Head of caudate nucleus (tissue), 42 donors: ENCODE measurements at regions not wholly inside any gene's neighbourhood (a gene's known extent, or its start where the extent isn't known, plus 50 kb on each side); places are given as distances from the start of the nearest gene placed in this dataset.

Source experiments
- DNase-seq, 42 donors: peaks; one replicate each; pipeline versions ENCODE4 v3.0.0 to v3.0.0-alpha.2; 2020 to 2021; ENCODE audit warnings: mixed read lengths in 7 of 42
- intact Hi-C: fragments of 100-400 bp; cut with DNase I; formaldehyde crosslinking; loops from one replicate; pipeline ENCODE4 v1.15.0; 2022

- intact Hi-C loops, result no loop called here
- no peak for DNase-seq
Observed at GRCh38 chr12:118651487-118651886, 275.1 kb downstream of the SUDS3 start.

DNA sequence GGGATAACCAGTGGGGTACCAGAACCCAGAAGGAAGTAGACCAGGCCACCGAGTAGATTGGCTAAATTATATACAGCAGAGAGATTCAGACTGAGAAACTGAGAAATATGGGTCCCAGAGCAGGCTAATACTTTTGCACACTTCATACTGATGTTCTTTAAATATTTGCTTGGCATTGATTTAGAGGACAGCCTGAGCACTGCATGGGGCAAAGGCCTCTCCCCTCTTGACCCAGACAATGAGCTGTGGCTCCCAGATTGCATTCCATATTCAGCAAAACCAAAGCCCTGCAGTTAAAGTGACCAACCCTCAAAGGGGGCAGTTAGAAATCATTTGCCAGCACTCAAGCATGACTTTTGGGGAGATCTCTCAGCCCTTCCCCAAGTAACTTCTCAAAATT lies 279.2 kb downstream of the SUDS3 start:
- DNase-seq, result no peak
- intact Hi-C loops, result no loop called here

DNA sequence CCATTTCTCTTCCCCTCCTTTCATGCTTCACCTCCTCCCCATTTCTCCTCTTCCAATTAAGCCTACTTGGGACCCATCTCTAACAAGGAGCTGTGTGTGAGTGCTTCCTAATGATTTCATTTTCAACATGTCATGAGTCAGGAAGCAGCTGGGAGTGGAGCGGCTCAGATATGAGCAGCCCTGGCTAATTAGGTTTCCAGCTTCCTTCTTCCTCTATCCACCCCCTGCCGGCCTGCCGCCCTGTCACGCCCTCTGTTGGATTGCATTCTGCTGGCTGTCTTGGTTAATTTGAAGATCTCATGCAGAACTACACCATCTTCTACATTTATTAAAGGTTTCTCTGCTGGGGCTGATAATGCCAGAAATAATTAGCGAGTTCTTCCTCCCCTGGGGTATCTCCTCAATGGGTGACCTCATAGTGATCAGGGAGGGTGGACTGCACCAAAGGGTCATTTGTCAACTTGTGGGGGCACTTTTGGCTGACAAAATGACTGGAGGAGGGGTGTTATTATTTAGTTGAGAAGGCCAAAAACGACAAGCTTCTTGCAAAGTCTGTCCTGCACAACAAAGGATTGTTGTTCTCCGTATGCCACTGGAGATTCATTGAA lies 300.9 kb upstream of the SRRM4 start:
- intact Hi-C loops, result no loop called here
- DNase-seq, result peak in 5 of 42 donors; percentile 7 to 18 (median 11)

GRCh38 chr12:118682656-118683055 lies 298.7 kb upstream of the SRRM4 start:
- peak in 3 of 42 donors; percentile 1 to 7 (median 3) for DNase-seq
- intact Hi-C loops, result no loop called here

DNA sequence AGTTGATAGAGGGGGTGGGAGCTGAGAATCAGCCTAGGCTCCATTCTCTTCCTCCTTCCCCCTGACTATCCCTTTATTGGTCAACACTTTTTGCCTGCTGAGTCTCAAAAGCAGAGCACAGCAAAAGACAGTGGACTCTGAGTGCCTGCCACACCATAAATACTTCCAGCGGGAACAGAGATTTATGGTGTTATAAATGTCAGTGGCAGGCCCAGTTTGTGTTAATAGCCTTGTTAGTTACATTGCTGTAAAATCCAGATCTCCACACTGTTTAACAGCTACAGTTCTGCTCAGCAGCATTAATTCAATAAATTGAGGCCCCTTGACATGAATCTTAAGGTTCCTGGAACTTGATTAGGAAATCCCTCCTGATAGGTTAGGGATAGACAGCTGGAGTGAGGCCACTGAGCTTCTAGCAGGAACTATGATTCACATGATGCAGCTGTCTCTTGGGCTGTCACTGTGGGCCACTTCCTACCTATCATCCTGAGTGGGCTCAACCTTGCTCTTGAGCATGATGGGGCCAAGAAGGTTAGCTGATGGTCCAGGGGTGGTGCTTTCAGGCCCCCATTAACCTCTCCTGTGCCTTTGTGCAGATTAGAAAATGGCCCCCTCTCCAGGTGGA lies 295.2 kb upstream of the SRRM4 start:
- DNase-seq, result no peak
- intact Hi-C loops, result no loop called here

- peak in 2 of 42 donors; percentile 7 to 10 for DNase-seq
- intact Hi-C loops, result no loop called here
Observed at GRCh38 chr12:118689793-118690192, 291.5 kb upstream of the SRRM4 start.

- DNase-seq, result no peak
- intact Hi-C loops, result no loop called here
Observed at GRCh38 chr12:118690506-118690905, 290.8 kb upstream of the SRRM4 start.

GRCh38 chr12:118694128-118694775 lies 287.1 kb upstream of the SRRM4 start:
- intact Hi-C loops, result no loop called here
- DNase-seq, result no peak

- intact Hi-C loops, result no loop called here
- DNase-seq, result peak in 3 of 42 donors; percentile 2 to 17 (median 6)
Observed at GRCh38 chr12:118704527-118705241, 276.7 kb upstream of the SRRM4 start.

DNA sequence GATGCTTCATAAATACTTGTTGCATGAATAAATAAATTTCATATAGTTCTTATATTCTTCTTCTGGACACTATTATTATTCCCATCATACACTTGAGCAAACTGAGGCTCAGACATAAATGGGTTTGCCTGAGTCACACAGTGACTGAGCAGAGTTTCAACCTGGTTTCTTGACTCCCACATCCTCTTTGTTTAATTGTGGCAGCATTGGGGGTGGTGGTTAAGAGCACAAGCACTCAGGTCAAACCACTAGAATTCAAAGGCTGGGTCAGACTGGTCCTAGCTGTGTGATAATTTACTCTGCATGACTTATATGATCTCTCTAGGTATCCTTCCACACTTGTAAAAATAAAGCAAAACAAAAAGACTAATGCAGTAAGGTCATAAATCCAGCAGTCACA lies 274.9 kb upstream of the SRRM4 start:
- intact Hi-C loops, result no loop called here
- no peak for DNase-seq

DNA sequence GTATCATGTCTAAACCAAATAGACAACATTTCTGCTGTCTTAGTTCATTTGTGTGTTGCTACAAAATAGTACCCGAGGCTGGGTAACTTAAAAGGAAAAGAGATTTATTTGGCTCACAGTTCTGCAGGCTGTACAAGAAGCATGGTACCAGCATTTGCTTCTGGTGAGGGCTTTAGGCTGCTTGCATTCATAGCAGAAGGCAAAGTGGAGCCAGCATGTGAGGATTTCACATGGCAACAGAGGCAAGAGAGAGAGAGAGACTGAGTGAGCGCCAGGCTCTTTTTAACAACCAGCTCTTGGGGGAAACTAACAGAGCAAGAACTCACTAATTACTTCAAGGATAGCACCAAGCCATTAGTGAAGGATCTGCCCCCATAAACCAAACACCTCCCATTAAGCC lies 271.4 kb upstream of the SRRM4 start:
- DNase-seq, result no peak
- intact Hi-C loops, result loop anchor here (10.0 kb wide), 1 partner anchor 145 kb away; no protein-coding TSS in a partner anchor

GRCh38 chr12:118711185-118711584 lies 270.2 kb upstream of the SRRM4 start:
- intact Hi-C loops, result loop anchor here (10.0 kb wide), 1 partner anchor 144 kb away; no protein-coding TSS in a partner anchor
- no peak for DNase-seq

DNA sequence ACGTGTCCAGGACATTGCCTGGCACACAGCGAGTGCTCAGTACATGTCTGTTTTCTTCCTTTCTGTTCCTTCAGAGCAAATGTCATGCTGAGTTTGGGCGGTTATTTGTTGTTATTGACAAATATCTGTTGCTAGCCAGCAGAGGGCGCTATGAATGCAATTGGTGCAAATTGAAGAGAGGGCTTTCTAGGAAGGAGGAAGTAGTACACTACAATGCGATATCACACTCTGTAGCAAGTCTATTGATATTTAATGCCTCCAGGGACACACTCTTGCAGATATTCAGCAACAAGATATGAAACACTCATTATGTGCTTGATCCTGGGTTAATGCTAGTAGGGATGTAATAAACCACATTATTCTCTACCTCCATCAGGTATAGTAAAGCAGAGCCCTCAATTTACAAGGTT lies 267.3 kb upstream of the SRRM4 start:
- DNase-seq, result peak in 39 of 42 donors; percentile 5 to 87 (median 59)
- intact Hi-C loops, result loop anchor here (10.0 kb wide), 1 partner anchor 141 kb away; no protein-coding TSS in a partner anchor

- intact Hi-C loops, result loop anchor here (10.0 kb wide), 1 partner anchor 140 kb away; no protein-coding TSS in a partner anchor
- DNase-seq, result no peak
Observed at GRCh38 chr12:118714500-118714899, 266.8 kb upstream of the SRRM4 start.

DNA sequence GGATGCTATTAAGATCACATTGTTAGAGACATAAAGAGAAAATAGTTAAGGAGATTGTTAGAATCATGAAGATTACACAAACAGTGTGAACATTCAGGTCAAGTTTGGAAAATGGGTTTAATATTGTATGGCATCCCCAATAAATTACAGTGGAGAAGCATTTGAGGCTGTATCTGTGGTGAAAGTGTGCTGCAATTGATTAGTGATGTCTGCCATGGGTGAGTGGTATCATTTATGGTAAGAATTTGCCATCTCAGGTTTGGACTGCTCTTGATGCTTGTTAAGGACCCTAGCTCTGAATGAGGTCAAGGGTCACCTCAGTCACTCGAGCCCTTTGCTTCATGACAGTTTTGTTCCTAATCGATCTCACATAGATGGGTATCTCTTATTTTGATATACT lies 265.7 kb upstream of the SRRM4 start:
- no peak for DNase-seq
- intact Hi-C loops, result loop anchor here (10.0 kb wide), 1 partner anchor 139 kb away; no protein-coding TSS in a partner anchor

- intact Hi-C loops, result no loop called here
- DNase-seq, result no peak
Observed at GRCh38 chr12:118727196-118727978, 254.0 kb upstream of the SRRM4 start.

GRCh38 chr12:118727979-118728366 lies 253.4 kb upstream of the SRRM4 start:
- intact Hi-C loops, result no loop called here
- no peak for DNase-seq

- no peak for DNase-seq
- intact Hi-C loops, result no loop called here
Observed at GRCh38 chr12:118734266-118734665, 247.1 kb upstream of the SRRM4 start.

GRCh38 chr12:118737985-118738540 lies 243.3 kb upstream of the SRRM4 start:
- intact Hi-C loops, result no loop called here
- no peak for DNase-seq
